ENCODE measurements at regions not wholly inside any gene's neighbourhood (a gene's known extent, or its start where the extent isn't known, plus 50 kb on each side); places are given as distances from the start of the nearest gene placed in this dataset.

DNA sequence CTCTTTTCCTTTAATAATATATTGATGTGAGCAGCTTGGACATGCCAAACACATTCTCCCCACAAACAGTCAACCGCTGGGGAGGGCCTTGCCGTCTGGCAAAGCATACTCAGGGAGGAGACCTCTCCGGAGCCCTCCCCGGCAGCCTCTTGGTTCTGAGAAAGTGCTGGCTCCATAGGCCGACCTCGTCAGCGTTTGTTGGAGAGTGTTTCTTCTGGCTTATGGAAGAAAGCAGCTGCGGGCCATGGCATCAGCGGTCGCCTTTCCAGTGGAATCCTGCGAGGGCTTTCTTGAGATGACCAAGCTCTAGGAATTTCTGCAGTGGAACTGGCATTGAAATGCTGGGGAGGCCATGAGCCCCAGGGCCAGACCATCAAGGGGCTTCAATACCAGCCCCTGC is 405.7 kb upstream of the IRX4 start:
- DNase-seq (ENCODE audit: low spot score) = no peak
- in situ Hi-C loops (cut with MboI; ENCODE audit: low pct_unique_long_range_greater_than_20kb, low sequenced_read_pairs, unreplicated experiment) = no loop called here
- TF ChIP-seq, protein P1, sequence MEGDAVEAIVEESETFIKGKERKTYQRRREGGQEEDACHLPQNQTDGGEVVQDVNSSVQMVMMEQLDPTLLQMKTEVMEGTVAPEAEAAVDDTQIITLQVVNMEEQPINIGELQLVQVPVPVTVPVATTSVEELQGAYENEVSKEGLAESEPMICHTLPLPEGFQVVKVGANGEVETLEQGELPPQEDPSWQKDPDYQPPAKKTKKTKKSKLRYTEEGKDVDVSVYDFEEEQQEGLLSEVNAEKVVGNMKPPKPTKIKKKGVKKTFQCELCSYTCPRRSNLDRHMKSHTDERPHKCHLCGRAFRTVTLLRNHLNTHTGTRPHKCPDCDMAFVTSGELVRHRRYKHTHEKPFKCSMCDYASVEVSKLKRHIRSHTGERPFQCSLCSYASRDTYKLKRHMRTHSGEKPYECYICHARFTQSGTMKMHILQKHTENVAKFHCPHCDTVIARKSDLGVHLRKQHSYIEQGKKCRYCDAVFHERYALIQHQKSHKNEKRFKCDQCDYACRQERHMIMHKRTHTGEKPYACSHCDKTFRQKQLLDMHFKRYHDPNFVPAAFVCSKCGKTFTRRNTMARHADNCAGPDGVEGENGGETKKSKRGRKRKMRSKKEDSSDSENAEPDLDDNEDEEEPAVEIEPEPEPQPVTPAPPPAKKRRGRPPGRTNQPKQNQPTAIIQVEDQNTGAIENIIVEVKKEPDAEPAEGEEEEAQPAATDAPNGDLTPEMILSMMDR (IDR thresholded peaks at IDR 0.05; ENCODE audit: extremely low read depth, insufficient read depth, missing control alignments) = no peak

DNA sequence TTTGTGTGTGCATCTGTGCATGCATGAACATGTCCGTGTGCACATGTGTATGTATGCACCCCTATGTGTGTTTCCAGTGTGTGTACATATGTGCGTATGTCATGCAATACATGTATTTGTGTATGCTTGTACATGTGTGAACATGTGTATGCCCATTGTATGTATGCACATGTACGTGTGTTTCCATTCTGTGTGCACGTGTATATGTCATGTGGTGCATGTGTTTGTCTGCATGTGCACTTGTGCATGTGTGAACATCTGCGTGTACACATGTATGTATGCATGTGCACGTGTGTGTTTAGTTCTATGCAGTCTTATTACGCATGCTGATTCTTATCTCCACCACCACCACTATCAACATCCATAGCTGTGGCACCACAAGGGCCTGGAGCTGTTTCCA is 403.5 kb upstream of the IRX4 start:
- TF ChIP-seq, protein P1 (IDR thresholded peaks at IDR 0.05; ENCODE audit: extremely low read depth, insufficient read depth, missing control alignments) = no peak
- in situ Hi-C loops (cut with MboI; ENCODE audit: low pct_unique_long_range_greater_than_20kb, low sequenced_read_pairs, unreplicated experiment) = no loop called here
- no peak for DNase-seq (ENCODE audit: low spot score)

DNA sequence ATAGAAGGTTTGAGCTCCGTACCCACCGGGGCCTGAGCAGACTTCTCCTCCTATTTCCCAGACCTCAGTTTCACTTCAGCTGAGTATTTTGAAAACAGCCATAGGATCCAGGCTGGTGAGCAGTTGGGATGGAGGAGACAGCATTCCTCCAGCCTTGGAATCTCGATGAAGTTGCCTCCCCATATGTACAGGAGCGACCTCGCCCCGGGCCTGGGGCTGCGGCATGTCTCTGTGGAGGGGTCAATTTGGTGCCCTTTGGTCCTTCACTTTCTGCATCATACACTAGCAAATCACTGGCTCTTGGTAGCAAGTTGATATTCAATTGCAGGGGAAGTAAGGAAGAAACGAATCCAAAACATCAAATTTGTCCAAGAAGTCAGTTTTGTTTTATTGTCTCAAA is 402.0 kb upstream of the IRX4 start:
- TF ChIP-seq, protein P1 (IDR thresholded peaks at IDR 0.05; ENCODE audit: extremely low read depth, insufficient read depth, missing control alignments) = no peak
- in situ Hi-C loops (cut with MboI; ENCODE audit: low pct_unique_long_range_greater_than_20kb, low sequenced_read_pairs, unreplicated experiment) = no loop called here
- no peak for DNase-seq (ENCODE audit: low spot score)

DNA sequence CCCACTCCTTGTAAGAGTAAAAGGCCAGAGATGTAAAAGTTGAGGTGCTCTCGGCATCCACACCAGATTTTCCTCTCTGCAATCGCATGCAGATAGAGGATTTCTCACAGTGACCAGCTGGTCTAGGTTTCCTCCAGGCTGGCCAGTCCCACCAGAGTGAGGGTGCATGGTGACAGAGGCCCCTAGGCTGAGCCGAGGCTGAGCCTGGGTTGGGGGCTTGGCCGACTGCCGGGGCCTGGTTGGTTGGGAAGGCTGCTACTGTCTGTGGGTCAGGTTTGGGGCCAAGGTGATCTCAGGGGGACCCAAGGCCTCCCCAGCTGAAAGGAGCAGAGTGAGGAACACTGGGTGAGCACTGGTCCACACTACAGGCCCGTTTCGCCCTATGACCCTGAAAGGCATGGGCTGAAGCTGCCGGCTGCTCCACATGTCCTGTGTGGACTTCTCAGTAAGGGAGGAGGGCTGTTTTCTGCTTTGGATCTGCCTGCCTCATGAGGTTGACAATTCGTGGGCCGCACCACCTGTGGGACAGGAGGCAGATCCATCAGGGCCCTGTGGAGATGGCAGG is 400.8 kb upstream of the IRX4 start:
- in situ Hi-C loops (cut with MboI; ENCODE audit: low pct_unique_long_range_greater_than_20kb, low sequenced_read_pairs, unreplicated experiment) = no loop called here
- TF ChIP-seq, protein P1 (IDR thresholded peaks at IDR 0.05; ENCODE audit: extremely low read depth, insufficient read depth, missing control alignments) = no peak
- DNase-seq (ENCODE audit: low spot score) = no peak

DNA sequence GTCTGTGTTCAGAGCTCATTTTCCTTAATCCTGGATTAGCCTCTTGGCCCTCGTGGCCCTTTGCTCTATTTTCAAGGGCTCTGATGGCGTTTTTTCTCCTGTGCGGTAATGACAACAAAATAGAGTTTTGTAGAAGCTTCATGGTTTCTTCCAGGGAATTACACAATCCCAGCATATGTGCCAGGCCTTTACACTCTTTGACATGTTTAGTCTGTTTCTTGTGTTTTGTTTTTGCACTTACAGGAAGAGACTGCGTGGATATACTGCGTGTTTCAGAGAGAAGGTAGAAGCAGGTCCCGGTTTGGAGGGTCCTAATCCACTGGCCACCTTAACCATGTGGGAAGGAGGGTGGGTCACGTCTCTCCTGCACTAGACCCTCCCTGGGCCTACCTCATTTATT is 400.2 kb upstream of the IRX4 start:
- TF ChIP-seq, protein P1 (IDR thresholded peaks at IDR 0.05; ENCODE audit: extremely low read depth, insufficient read depth, missing control alignments) = no peak
- in situ Hi-C loops (cut with MboI; ENCODE audit: low pct_unique_long_range_greater_than_20kb, low sequenced_read_pairs, unreplicated experiment) = no loop called here
- DNase-seq (ENCODE audit: low spot score) = no peak

DNA sequence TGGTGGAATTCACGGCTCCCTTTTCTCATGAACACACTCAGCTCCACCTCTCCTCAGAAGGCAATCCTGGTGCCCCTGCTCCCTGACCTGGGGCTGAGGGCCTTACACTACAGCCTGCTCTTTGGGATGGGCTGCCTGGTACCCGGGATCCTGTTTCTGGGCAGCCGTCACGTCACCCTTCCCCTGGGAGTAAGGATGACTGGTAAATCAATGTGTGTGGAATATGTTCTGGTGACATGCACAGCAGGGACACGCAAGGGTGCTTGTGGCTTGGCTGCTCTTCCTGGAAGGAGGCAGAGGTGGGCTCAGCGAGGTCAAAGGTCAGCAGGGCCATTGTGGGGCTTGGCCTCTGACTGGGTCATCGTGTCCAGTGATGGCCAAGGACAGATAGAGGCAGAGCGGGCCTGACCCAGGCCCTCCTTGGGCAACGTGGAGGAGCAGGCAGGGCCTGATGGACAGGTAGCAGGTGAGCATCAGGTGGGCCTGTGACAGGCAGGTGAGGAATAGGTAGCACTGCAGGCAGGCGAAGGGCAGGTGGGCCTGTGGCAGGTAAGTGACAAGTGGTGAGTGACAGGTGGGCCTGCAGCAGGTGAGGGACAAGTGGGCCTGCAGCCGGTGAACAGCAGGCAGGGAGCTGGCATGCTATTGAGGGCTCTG is 399.4 kb upstream of the IRX4 start:
- no peak for DNase-seq (ENCODE audit: low spot score)
- TF ChIP-seq, protein P1 (IDR thresholded peaks at IDR 0.05; ENCODE audit: extremely low read depth, insufficient read depth, missing control alignments) = no peak
- in situ Hi-C loops (cut with MboI; ENCODE audit: low pct_unique_long_range_greater_than_20kb, low sequenced_read_pairs, unreplicated experiment) = no loop called here

All from GM13977 (cell line).